CD14-positive monocyte (primary cell): ENCODE measurements at regions not wholly inside any gene's neighbourhood (a gene's known extent, or its start where the extent isn't known, plus 50 kb on each side); places are given as distances from the start of the nearest gene placed in this dataset.

Experiments used
- DNase-seq, 3 donors: peaks; one replicate each; pipeline ENCODE4 v3.0.0-alpha.2; 2011 to 2022
- H2AFZ ChIP-seq: 2 replicates; pipeline ENCODE4 v1.6.0; 2012; ENCODE audit warnings: mild to moderate bottlenecking, low read depth, low read length, inconsistent platforms; ENCODE audit not compliant: insufficient read depth, poor library complexity, severe bottlenecking
- H3K27ac ChIP-seq, 2 donors: 1 replicate in 1 of 2; 2 replicates in 1 of 2; pipeline ENCODE4 v1.5.1; 2012 to 2013; ENCODE audit warnings: low read length in 2 of 2, control low read depth in 1 of 2, inconsistent platforms in 1 of 2, low read depth in 1 of 2, mild to moderate bottlenecking in 1 of 2
- H3K27me3 ChIP-seq, 2 donors: one replicate each; pipeline versions ENCODE4 v1.6.0 to v1.6.1; 2011 to 2013; ENCODE audit warnings: low read length in 2 of 2; ENCODE audit not compliant: control insufficient read depth in 2 of 2, insufficient read depth in 2 of 2
- H3K36me3 ChIP-seq, 2 donors: replicated peaks in 1 of 2; 1 replicate in 1 of 2; 2 replicates in 1 of 2; pipeline versions ENCODE4 v1.5.1 to v1.6.1; 2012 to 2013; ENCODE audit warnings: low read length in 2 of 2, control low read depth in 1 of 2, inconsistent platforms in 1 of 2, mild to moderate bottlenecking in 1 of 2; ENCODE audit not compliant: insufficient read depth in 2 of 2, control insufficient read depth in 1 of 2
- H3K4me1 ChIP-seq, 2 donors: 1 replicate in 1 of 2; 2 replicates in 1 of 2; pipeline versions ENCODE4 v1.5.1 to v1.6.1; 2012 to 2013; ENCODE audit warnings: low read length in 2 of 2, control low read depth in 1 of 2, inconsistent platforms in 1 of 2, mild to moderate bottlenecking in 1 of 2, moderate library complexity in 1 of 2; ENCODE audit not compliant: insufficient read depth in 2 of 2, control insufficient read depth in 1 of 2
- H3K4me2 ChIP-seq: replicated peaks from 2 replicates; pipeline ENCODE3; 2012; ENCODE audit warnings: low read length, moderate library complexity, mild to moderate bottlenecking; ENCODE audit not compliant: poor library complexity, severe bottlenecking; ENCODE audit errors: extremely low read depth
- H3K4me3 ChIP-seq, 3 experiments: fragments of 200-600 bp in 1 of 3; sonication (generic) in 1 of 3; replicated peaks in 1 of 3; 1 replicate in 2 of 3; 2 replicates in 1 of 3; pipeline ENCODE4 v1.5.1; 2011 to 2013; ENCODE audit warnings: low read length in 3 of 3, mild to moderate bottlenecking in 3 of 3, control low read depth in 2 of 3, low read depth in 2 of 3, inconsistent platforms in 1 of 3, moderate library complexity in 1 of 3
- H3K79me2 ChIP-seq: 2 replicates; pipeline ENCODE4 v1.6.0; 2012; ENCODE audit warnings: mild to moderate bottlenecking, control low read depth, inconsistent platforms, low read length, moderate library complexity; ENCODE audit not compliant: insufficient read depth
- H3K9ac ChIP-seq: 2 replicates; pipeline ENCODE4 v1.6.0; 2017; ENCODE audit warnings: low read length, mild to moderate bottlenecking; ENCODE audit not compliant: insufficient read depth, poor library complexity, severe bottlenecking
- H3K9me3 ChIP-seq, 2 donors: replicated peaks in 1 of 2; 1 replicate in 1 of 2; 2 replicates in 1 of 2; pipeline versions ENCODE4 v1.5.1 to v1.6.1; 2012 to 2013; ENCODE audit warnings: low read length in 2 of 2, control low read depth in 1 of 2; ENCODE audit not compliant: control insufficient read depth in 1 of 2, insufficient read depth in 1 of 2
- H4K20me1 ChIP-seq: 2 replicates; pipeline ENCODE4 v1.6.0; 2012; ENCODE audit warnings: mild to moderate bottlenecking, low read length, control low read depth, moderate library complexity; ENCODE audit not compliant: insufficient read depth
- H3K27ac Mint-ChIP-seq, 7 donors: one replicate each; pipeline ENCODE4 v1.8.0; 2020; ENCODE audit warnings: mild to moderate bottlenecking in 7 of 7, mixed read lengths in 7 of 7, moderate library complexity in 6 of 7, inconsistent platforms in 2 of 7
- H3K27me3 Mint-ChIP-seq, 3 donors: one replicate each; pipeline ENCODE4 v1.8.0; 2021 to 2022; ENCODE audit warnings: low read depth in 3 of 3, mild to moderate bottlenecking in 3 of 3, mixed read lengths in 3 of 3, moderate library complexity in 3 of 3, inconsistent platforms in 1 of 3
- H3K36me3 Mint-ChIP-seq, 2 donors: one replicate each; pipeline ENCODE4 v1.8.0; 2020; ENCODE audit warnings: mixed read lengths in 2 of 2, inconsistent platforms in 1 of 2, mild to moderate bottlenecking in 1 of 2
- H3K4me1 Mint-ChIP-seq: one replicate; pipeline ENCODE4 v1.8.0; 2020; ENCODE audit warnings: mild to moderate bottlenecking, mixed read lengths
- H3K4me3 Mint-ChIP-seq, 2 donors: one replicate each; pipeline ENCODE4 v1.8.0; 2020; ENCODE audit warnings: mild to moderate bottlenecking in 2 of 2, mixed read lengths in 2 of 2, moderate library complexity in 1 of 2
- H3K9me3 Mint-ChIP-seq, 7 donors: one replicate each; pipeline ENCODE4 v1.8.0; 2020 to 2022; ENCODE audit warnings: mixed read lengths in 7 of 7, mild to moderate bottlenecking in 6 of 7, moderate library complexity in 6 of 7, inconsistent platforms in 2 of 7
- WGBS: methylation state at CpG from one replicate; pipeline ENCODE4 v1.1.5; 2013; ENCODE audit warnings: missing lambda C conversion rate; ENCODE audit not compliant: insufficient coverage; 5-methylcytosine and 5-hydroxymethylcytosine counted together
- intact Hi-C, 2 donors: fragments of 100-400 bp; cut with micrococcal nuclease; formaldehyde crosslinking; loops; one replicate each; pipeline versions ENCODE4 v1.15.0 to v1.15.1; 2023
- TF ChIP-seq, protein P1 (sequence below): fragments of 200-600 bp; IDR thresholded peaks from one replicate; pipeline ENCODE4 v1.8.0; 2022; ENCODE audit warnings: antibody characterized with exemption, mild to moderate bottlenecking

- intact Hi-C loops = no loop called here
- no peak overlapping the region for H3K4me3 ChIP-seq
- Mint-ChIP-seq H3K4me1 (no peaks in the 10 kb centered on the region), H3K4me3 (no peak overlapping the region), H3K36me3 (no peaks in the 10 kb centered on the region), H3K27ac (no peak overlapping the region), H3K27me3 (peaks cover 0 to 1% (median 0%) of the 10 kb centered on the region in 3 donors), H3K9me3 (peaks cover 0 to 12% (median 6%) of the 10 kb centered on the region in 7 donors)
- no peak for DNase-seq
- H3K79me2 ChIP-seq = no peaks in the 10 kb centered on the region
- no peaks in the 10 kb centered on the region for H3K27me3 ChIP-seq
- H3K27ac ChIP-seq = no peak overlapping the region
- no peak overlapping the region for H3K9ac ChIP-seq
- H2AFZ ChIP-seq = no peak overlapping the region
- no peaks in the 10 kb centered on the region for H4K20me1 ChIP-seq
- H3K4me1 ChIP-seq = no peaks in the 10 kb centered on the region
- TF ChIP-seq, protein P1, sequence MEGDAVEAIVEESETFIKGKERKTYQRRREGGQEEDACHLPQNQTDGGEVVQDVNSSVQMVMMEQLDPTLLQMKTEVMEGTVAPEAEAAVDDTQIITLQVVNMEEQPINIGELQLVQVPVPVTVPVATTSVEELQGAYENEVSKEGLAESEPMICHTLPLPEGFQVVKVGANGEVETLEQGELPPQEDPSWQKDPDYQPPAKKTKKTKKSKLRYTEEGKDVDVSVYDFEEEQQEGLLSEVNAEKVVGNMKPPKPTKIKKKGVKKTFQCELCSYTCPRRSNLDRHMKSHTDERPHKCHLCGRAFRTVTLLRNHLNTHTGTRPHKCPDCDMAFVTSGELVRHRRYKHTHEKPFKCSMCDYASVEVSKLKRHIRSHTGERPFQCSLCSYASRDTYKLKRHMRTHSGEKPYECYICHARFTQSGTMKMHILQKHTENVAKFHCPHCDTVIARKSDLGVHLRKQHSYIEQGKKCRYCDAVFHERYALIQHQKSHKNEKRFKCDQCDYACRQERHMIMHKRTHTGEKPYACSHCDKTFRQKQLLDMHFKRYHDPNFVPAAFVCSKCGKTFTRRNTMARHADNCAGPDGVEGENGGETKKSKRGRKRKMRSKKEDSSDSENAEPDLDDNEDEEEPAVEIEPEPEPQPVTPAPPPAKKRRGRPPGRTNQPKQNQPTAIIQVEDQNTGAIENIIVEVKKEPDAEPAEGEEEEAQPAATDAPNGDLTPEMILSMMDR = no peak
- no peak overlapping the region for H3K4me2 ChIP-seq
- WGBS = no CpG with 5 or more reads among the region's 1 CpG
- peaks cover 0 to 14% of the 10 kb centered on the region in 2 donors for H3K9me3 ChIP-seq
- H3K36me3 ChIP-seq = no peaks in the 10 kb centered on the region
Measured at GRCh38 chr13:84609716-84610115, 727.4 kb upstream of the SLITRK1 start.

- no peak overlapping the region for H3K27ac Mint-ChIP-seq
- Histone ChIP-seq H3K4me1 (no peaks in the 10 kb centered on the region), H3K27ac (no peak overlapping the region), H3K9ac (no peak overlapping the region), H3K4me3 (no peak overlapping the region), H3K4me2 (no peak overlapping the region), H3K9me3 (peaks cover 0 to 15% of the 10 kb centered on the region in 2 donors), H3K27me3 (no peaks in the 10 kb centered on the region), H3K36me3 (no peaks in the 10 kb centered on the region), H4K20me1 (no peaks in the 10 kb centered on the region), H3K79me2 (no peaks in the 10 kb centered on the region), H2AFZ (no peak overlapping the region)
- no peaks in the 10 kb centered on the region for H3K36me3 Mint-ChIP-seq
- peaks cover 0 to 1% (median 0%) of the 10 kb centered on the region in 3 donors for H3K27me3 Mint-ChIP-seq
- TF ChIP-seq, protein P1 = no peak
- peaks cover 0 to 16% (median 7%) of the 10 kb centered on the region in 7 donors for H3K9me3 Mint-ChIP-seq
- no CpG with 5 or more reads among the region's 5 CpGs for WGBS
- DNase-seq = no peak
- H3K4me3 Mint-ChIP-seq = no peak overlapping the region
- intact Hi-C loops = no loop called here
- H3K4me1 Mint-ChIP-seq = no peaks in the 10 kb centered on the region
Measured at GRCh38 chr13:84607261-84608013, 725.2 kb upstream of the SLITRK1 start.
